GM12892 (cell line): ENCODE measurements at regions not wholly inside any gene's neighbourhood (a gene's known extent, or its start where the extent isn't known, plus 50 kb on each side); places are given as distances from the start of the nearest gene placed in this dataset.

Experiments
- POLR2A ChIP-seq: IDR thresholded peaks from 2 replicates; pipeline ENCODE4 v1.6.1; 2011; ENCODE audit warnings: low read depth, low read length, control low read depth
- TAF1 ChIP-seq: IDR thresholded peaks from 2 replicates; pipeline ENCODE4 v1.6.1; 2011; ENCODE audit warnings: low read depth, mild to moderate bottlenecking, control low read depth, low read length, borderline replicate concordance

DNA sequence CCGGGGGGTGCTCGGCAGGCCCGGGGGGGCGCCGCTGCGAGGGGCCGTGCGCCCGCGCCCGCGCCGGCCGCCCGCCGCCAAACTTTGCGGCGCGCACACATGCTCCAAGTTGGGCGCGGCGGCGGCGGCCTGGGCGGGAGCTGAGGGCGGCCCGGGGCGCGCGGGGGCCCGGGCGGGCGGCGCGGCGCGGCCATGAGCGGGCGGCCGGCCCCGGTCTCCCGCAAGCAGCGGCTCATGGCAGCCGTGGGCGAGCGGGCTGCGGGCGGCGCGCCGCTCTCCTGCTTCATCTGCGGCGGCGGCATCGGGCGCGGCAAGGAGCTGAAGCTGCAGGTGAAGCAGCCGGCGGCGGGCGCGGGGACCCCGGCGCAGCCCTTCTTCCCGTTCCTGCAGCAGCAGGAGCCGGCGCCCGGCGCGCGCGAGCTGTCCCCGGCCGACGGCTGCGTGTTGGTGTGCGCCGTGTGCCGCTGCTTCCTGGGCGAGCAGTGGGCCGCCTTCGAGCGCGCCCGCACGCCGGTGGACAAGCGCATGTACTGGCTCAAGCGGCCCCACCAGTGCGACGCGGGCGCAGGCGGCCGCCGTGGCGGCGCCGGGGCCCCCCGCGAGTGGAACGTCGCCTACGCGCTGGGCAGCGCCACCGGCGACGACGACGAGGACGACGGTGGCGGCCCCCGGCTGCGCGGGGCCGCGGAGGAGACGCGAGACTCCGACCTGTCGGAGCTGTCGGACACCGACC is 57.2 kb upstream of the CIBAR2 start:
- TF ChIP-seq POLR2A, result no peak
- no peak for TF ChIP-seq TAF1
